PC-9 (cell line): ENCODE measurements at regions not wholly inside any gene's neighbourhood (a gene's known extent, or its start where the extent isn't known, plus 50 kb on each side); places are given as distances from the start of the nearest gene placed in this dataset.

ENCODE experiments used
- BruUV-seq: library from RNA; stranded (reverse); fragments of 400-500 nt; replicated peaks from 2 replicates; lab custom pipeline; 2021; lab: Mats Ljungman, UMichigan
- CTCF ChIA-PET: fragments of 300-600 bp; sonication (Branson Sonifier 250); formaldehyde crosslinking; loops from one replicate; lab custom pipeline; 2022; ENCODE audit warnings: antibody characterized with exemption; lab: Charles Lee
- POLR2A ChIA-PET: fragments of 300-600 bp; sonication (Branson Sonifier 250); formaldehyde crosslinking; loops from one replicate; lab custom pipeline; 2022; ENCODE audit warnings: antibody characterized with exemption; ENCODE audit not compliant: unreplicated experiment; lab: Charles Lee
- DNase-seq, 2 experiments: peaks; one replicate each; pipeline versions ENCODE4 v3.0.0 to v3.0.0-alpha.2; 2015 to 2022; ENCODE audit warnings: mixed read lengths in 1 of 2
- H2AFZ ChIP-seq: fragments of 200-600 bp; sonication (generic); 2 replicates; pipeline ENCODE4 v1.8.1; 2017; ENCODE audit warnings: antibody characterized with exemption
- H3F3A ChIP-seq: fragments of 200-600 bp; sonication (generic); 2 replicates; pipeline ENCODE4 v1.8.1; 2017; ENCODE audit warnings: antibody characterized with exemption, mild to moderate bottlenecking, low read depth; ENCODE audit not compliant: insufficient read depth
- H3K27ac ChIP-seq: fragments of 200-600 bp; sonication (generic); 2 replicates; pipeline ENCODE4 v1.6.1; 2016; ENCODE audit warnings: mixed run types
- H3K27me3 ChIP-seq: fragments of 200-600 bp; sonication (generic); 2 replicates; pipeline ENCODE4 v1.6.1; 2016; ENCODE audit warnings: low read depth, mixed run types; ENCODE audit not compliant: insufficient read depth
- H3K36me3 ChIP-seq: fragments of 200-600 bp; sonication (generic); 2 replicates; pipeline ENCODE4 v1.6.1; 2016; ENCODE audit warnings: low read depth, mixed run types
- H3K4me1 ChIP-seq: fragments of 200-600 bp; sonication (generic); replicated peaks from 2 replicates; pipeline ENCODE4 v1.6.1; 2016; ENCODE audit warnings: mixed run types; ENCODE audit not compliant: insufficient read depth
- H3K4me2 ChIP-seq: fragments of 200-600 bp; sonication (generic); 2 replicates; pipeline ENCODE4 v1.6.1; 2017; ENCODE audit warnings: mixed run types
- H3K4me3 ChIP-seq: fragments of 200-600 bp; sonication (generic); 2 replicates; pipeline ENCODE4 v1.6.1; 2016; ENCODE audit warnings: mixed run types
- H3K79me2 ChIP-seq: fragments of 200-600 bp; sonication (generic); 2 replicates; pipeline ENCODE4 v1.6.1; 2017; ENCODE audit warnings: low read depth, mixed run types
- H3K9me2 ChIP-seq: fragments of 200-600 bp; sonication (generic); 2 replicates; pipeline ENCODE4 v1.8.1; 2017; ENCODE audit warnings: mild to moderate bottlenecking; ENCODE audit not compliant: insufficient read depth
- H3K9me3 ChIP-seq: fragments of 200-600 bp; sonication (generic); 2 replicates; pipeline ENCODE4 v1.8.1; 2016; ENCODE audit warnings: low read depth; ENCODE audit not compliant: insufficient read depth
- H4K20me1 ChIP-seq: fragments of 200-600 bp; sonication (generic); 2 replicates; pipeline ENCODE4 v1.8.1; 2017; ENCODE audit not compliant: insufficient read depth
- EZH2 ChIP-seq: fragments of 200-600 bp; sonication (generic); IDR thresholded peaks from 2 replicates; pipeline ENCODE4 v1.8.0; 2017; ENCODE audit warnings: antibody characterized with exemption, low read depth
- intact Hi-C: fragments of 100-400 bp; cut with micrococcal nuclease; formaldehyde crosslinking; loops from one replicate; pipeline ENCODE4 v1.10.0; 2022; ENCODE audit not compliant: unreplicated experiment
- TF ChIP-seq, protein P1 (sequence below): fragments of 200-600 bp; sonication (generic); conservative IDR thresholded peaks from 2 replicates; pipeline ENCODE4 v1.6.1; 2017; ENCODE audit warnings: mixed run types, antibody characterized with exemption, mild to moderate bottlenecking, moderate library complexity

DNA sequence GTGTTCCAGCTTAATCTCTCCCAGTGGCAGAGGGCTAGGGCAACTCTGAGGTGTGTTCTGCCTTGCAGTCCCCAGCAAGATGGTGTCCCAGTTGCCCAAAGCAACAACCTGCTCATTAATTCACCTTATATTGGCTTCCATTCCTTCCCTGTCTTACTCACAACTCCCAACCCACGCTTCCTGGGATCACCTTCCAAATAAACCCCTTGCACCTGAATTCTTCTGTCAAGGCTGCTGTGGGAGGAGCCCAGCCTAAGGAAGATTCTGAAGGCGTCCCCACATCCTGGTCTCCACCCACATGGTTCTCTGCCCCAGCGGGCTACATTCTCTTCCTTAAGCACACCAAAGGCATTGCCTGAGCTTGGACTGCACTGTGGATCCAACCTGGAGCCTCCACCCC is 116.6 kb upstream of the MAFB start:
- ChIA-PET POLR2A (no interaction called here), CTCF (no interaction called here)
- Histone ChIP-seq H4K20me1 (no peaks in the 10 kb centered on the region), H3K4me1 (no peaks in the 10 kb centered on the region), H2AFZ (no peak overlapping the region), H3K27me3 (peaks cover 93% of the 10 kb centered on the region), H3F3A (no peaks in the 10 kb centered on the region), H3K79me2 (no peaks in the 10 kb centered on the region), H3K9me2 (no peaks in the 10 kb centered on the region), H3K9me3 (no peaks in the 10 kb centered on the region), H3K36me3 (no peaks in the 10 kb centered on the region), H3K4me3 (no peak overlapping the region), H3K27ac (no peak overlapping the region), H3K4me2 (no peak overlapping the region)
- DNase-seq: no peak
- TF ChIP-seq, protein P1, sequence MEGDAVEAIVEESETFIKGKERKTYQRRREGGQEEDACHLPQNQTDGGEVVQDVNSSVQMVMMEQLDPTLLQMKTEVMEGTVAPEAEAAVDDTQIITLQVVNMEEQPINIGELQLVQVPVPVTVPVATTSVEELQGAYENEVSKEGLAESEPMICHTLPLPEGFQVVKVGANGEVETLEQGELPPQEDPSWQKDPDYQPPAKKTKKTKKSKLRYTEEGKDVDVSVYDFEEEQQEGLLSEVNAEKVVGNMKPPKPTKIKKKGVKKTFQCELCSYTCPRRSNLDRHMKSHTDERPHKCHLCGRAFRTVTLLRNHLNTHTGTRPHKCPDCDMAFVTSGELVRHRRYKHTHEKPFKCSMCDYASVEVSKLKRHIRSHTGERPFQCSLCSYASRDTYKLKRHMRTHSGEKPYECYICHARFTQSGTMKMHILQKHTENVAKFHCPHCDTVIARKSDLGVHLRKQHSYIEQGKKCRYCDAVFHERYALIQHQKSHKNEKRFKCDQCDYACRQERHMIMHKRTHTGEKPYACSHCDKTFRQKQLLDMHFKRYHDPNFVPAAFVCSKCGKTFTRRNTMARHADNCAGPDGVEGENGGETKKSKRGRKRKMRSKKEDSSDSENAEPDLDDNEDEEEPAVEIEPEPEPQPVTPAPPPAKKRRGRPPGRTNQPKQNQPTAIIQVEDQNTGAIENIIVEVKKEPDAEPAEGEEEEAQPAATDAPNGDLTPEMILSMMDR: no peak
- no peak for TF ChIP-seq EZH2
- intact Hi-C loops: no loop called here
- no TSS peak for BruUV-seq

GRCh38 chr20:40806929-40807820 is 118.1 kb upstream of the MAFB start:
- Histone ChIP-seq H3K36me3 (no peaks in the 10 kb centered on the region), H3K4me1 (no peaks in the 10 kb centered on the region), H3K9me3 (no peaks in the 10 kb centered on the region), H3K4me3 (no peak overlapping the region), H4K20me1 (no peaks in the 10 kb centered on the region), H3K27ac (no peak overlapping the region), H3F3A (no peaks in the 10 kb centered on the region), H3K79me2 (no peaks in the 10 kb centered on the region), H3K4me2 (no peak overlapping the region), H3K27me3 (peaks cover 98% of the 10 kb centered on the region), H2AFZ (no peak overlapping the region), H3K9me2 (no peaks in the 10 kb centered on the region)
- POLR2A ChIA-PET: no interaction called here
- DNase-seq: no peak
- intact Hi-C loops: no loop called here
- TF ChIP-seq, protein P1: no peak
- TF ChIP-seq EZH2: no peak
- BruUV-seq: no TSS peak
- CTCF ChIA-PET: no interaction called here

DNA sequence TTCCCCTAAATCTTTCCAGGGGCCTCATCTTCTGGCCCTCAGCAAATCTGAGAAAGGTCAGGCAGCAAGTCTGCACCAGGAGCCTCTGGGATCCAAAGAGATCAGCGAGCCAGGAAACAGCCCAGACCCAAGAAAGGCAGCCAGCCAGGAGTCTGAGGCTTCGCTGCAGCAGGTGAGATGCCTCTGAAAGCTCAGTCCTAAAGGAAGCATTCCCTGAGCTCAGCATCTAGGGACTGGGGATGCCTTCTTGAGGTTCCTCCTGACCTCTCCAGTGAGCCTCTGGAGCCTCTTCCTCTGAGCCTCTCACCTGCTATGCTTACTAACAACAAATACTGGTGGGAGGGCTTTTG is 118.8 kb upstream of the MAFB start:
- Histone ChIP-seq H3K9me2 (no peaks in the 10 kb centered on the region), H3K4me2 (no peak overlapping the region), H4K20me1 (no peaks in the 10 kb centered on the region), H2AFZ (no peak overlapping the region), H3K79me2 (no peaks in the 10 kb centered on the region), H3K27ac (no peak overlapping the region), H3F3A (no peaks in the 10 kb centered on the region), H3K4me1 (no peaks in the 10 kb centered on the region), H3K9me3 (no peaks in the 10 kb centered on the region), H3K27me3 (peaks cover 95% of the 10 kb centered on the region), H3K36me3 (no peaks in the 10 kb centered on the region), H3K4me3 (no peak overlapping the region)
- intact Hi-C loops: no loop called here
- POLR2A ChIA-PET: no interaction called here
- BruUV-seq: no TSS peak
- TF ChIP-seq, protein P1: no peak
- no peak for TF ChIP-seq EZH2
- DNase-seq: no peak
- CTCF ChIA-PET: no interaction called here
